ENCODE measurements at regions not wholly inside any gene's neighbourhood (a gene's known extent, or its start where the extent isn't known, plus 50 kb on each side); places are given as distances from the start of the nearest gene placed in this dataset.

DNA sequence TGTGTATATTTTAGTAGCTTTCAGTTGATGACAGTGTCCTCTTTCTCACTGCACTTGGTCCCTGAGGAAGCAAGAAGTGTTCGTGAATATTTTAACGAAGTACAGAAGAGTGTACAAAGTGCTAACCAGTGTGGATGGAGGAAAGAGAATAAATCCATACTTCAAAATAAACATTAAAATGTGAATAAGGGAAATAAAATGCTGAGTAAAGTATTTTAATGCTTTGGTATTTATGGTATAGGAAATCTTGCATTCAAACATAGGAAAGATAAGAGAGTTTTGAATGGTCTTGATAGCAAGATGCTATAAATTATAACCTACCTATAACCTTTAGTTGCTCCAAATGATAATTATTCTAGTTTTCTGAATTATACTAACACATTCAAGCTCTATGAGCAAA, 493.4 kb upstream of the EYS start:
- no peak for DNase-seq (ENCODE audit: low spot score)
- TF ChIP-seq CTCF (IDR thresholded peaks at IDR 0.05) = no peak
- Histone ChIP-seq H3K27me3 (no peaks in the 10 kb centered on the region), H3K36me3 (no peaks in the 10 kb centered on the region), H3K4me1 (no peaks in the 10 kb centered on the region), H3K4me3 (no peak overlapping the region), H3K9me3 (no peaks in the 10 kb centered on the region), H3K27ac (no peak overlapping the region)

DNA sequence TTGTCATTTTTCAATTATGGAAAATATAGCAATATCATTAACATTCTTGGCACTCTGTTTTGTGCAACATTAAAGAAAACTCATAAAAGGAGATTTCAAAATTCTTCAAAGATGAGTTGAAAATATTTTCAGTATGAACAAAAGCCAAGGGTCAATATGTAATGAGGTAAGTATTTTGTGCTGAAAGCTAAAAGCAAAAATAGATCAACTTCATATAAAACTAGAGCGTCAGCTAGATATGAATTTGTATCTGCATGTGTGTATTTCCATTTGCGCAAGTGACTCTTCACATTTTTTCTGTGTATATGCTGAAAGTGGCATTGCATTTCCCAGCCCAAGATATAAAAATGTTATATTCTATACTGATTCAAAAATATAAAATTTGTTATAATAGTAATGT, 492.1 kb upstream of the EYS start:
- no peak overlapping the region for H3K4me3 ChIP-seq
- H3K9me3 ChIP-seq = no peaks in the 10 kb centered on the region
- H3K27ac ChIP-seq = no peak overlapping the region
- no peaks in the 10 kb centered on the region for H3K36me3 ChIP-seq
- no peaks in the 10 kb centered on the region for H3K4me1 ChIP-seq
- DNase-seq (ENCODE audit: low spot score) = no peak
- no peaks in the 10 kb centered on the region for H3K27me3 ChIP-seq
- TF ChIP-seq CTCF (IDR thresholded peaks at IDR 0.05) = no peak

DNA sequence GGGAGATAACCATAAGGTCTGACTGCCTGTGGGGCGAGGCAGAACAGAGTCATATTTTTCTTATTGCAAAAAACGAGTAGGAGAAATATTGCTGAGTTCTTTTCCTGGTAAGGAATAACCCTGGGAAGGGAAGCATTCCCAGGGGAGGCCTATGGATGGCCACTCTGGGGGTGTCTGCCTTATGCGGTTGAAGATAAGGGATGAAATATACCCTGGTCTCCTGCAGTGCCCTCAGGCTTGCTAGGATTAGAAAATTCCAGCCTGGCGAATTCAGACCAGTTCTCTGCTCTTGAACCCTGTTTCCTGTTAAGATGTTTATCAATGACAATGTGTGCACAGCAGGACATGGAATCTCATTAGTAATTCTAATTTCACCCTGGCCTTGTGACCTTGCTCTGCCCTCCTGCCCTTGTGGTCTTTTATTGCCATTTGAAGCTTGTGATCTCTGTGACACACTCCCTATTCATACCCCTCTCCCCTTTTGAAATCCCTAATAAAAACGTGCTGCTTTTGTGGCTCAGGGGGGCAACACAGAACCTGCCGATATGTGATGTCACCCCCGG, 491.1 kb upstream of the EYS start:
- no peak for DNase-seq (ENCODE audit: low spot score)
- Histone ChIP-seq H3K27me3 (no peaks in the 10 kb centered on the region), H3K4me1 (no peaks in the 10 kb centered on the region), H3K27ac (no peak overlapping the region), H3K4me3 (no peak overlapping the region), H3K36me3 (no peaks in the 10 kb centered on the region), H3K9me3 (no peaks in the 10 kb centered on the region)
- TF ChIP-seq CTCF (IDR thresholded peaks at IDR 0.05) = no peak

- Histone ChIP-seq H3K4me1 (no peaks in the 10 kb centered on the region), H3K9me3 (no peaks in the 10 kb centered on the region), H3K27me3 (no peaks in the 10 kb centered on the region), H3K36me3 (no peaks in the 10 kb centered on the region), H3K27ac (no peak overlapping the region), H3K4me3 (no peak overlapping the region)
- no peak for TF ChIP-seq CTCF (IDR thresholded peaks at IDR 0.05)
- DNase-seq (ENCODE audit: low spot score) = no peak
These were observed 483.8 kb upstream of the EYS start for GRCh38 chr6:66190858-66191257.

DNA sequence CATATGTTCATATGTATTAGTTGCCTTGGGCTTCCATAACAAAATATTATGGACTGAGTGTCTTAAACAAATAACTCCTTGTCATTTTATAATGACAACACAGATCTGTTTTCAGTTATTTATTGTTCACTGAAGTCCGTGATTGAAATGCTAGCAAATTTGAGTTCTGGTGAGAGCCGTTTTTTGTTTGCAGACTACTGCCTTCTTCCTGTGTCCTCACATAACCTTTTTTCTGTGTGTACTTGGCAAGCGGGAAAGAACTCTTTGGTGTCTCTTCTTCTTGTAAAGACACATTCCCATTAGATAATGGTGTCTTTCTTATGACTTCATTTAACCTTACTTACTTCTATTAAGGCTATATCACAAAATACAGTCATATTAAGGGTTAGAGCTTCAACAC, 482.9 kb upstream of the EYS start:
- Histone ChIP-seq H3K27ac (no peak overlapping the region), H3K27me3 (no peaks in the 10 kb centered on the region), H3K9me3 (no peaks in the 10 kb centered on the region), H3K36me3 (no peaks in the 10 kb centered on the region), H3K4me3 (no peak overlapping the region), H3K4me1 (no peaks in the 10 kb centered on the region)
- DNase-seq (ENCODE audit: low spot score) = no peak
- TF ChIP-seq CTCF (IDR thresholded peaks at IDR 0.05) = no peak

DNA sequence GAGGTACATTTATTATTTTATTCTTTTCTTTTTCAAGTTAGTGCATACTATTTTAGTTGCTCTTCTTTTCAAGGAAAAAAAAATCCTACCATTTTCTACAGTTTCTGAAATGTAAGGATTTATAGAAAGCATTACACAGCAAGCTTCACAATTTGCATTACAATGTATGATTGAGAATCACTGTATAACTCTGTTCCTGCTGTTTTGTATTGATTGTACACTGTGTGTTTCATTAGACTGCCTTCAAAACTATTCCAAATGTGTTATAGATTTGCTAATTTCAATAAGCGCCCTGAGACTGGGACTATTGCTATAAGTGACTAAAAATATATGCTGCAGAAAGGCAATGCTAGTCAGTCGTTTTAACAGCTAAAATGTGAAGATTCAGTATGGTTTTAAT, 479.7 kb upstream of the EYS start:
- Histone ChIP-seq H3K36me3 (no peaks in the 10 kb centered on the region), H3K27me3 (no peaks in the 10 kb centered on the region), H3K9me3 (no peaks in the 10 kb centered on the region), H3K27ac (no peak overlapping the region), H3K4me3 (no peak overlapping the region), H3K4me1 (no peaks in the 10 kb centered on the region)
- no peak for TF ChIP-seq CTCF (IDR thresholded peaks at IDR 0.05)
- no peak for DNase-seq (ENCODE audit: low spot score)

All from right atrium auricular region (tissue), 2 donors.